ENCODE measurements at regions not wholly inside any gene's neighbourhood (a gene's known extent, or its start where the extent isn't known, plus 50 kb on each side); places are given as distances from the start of the nearest gene placed in this dataset.

- TF ChIP-seq, protein P1, sequence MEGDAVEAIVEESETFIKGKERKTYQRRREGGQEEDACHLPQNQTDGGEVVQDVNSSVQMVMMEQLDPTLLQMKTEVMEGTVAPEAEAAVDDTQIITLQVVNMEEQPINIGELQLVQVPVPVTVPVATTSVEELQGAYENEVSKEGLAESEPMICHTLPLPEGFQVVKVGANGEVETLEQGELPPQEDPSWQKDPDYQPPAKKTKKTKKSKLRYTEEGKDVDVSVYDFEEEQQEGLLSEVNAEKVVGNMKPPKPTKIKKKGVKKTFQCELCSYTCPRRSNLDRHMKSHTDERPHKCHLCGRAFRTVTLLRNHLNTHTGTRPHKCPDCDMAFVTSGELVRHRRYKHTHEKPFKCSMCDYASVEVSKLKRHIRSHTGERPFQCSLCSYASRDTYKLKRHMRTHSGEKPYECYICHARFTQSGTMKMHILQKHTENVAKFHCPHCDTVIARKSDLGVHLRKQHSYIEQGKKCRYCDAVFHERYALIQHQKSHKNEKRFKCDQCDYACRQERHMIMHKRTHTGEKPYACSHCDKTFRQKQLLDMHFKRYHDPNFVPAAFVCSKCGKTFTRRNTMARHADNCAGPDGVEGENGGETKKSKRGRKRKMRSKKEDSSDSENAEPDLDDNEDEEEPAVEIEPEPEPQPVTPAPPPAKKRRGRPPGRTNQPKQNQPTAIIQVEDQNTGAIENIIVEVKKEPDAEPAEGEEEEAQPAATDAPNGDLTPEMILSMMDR (IDR thresholded peaks at IDR 0.05): no peak
- no peak for TF ChIP-seq NRF1 (IDR thresholded peaks at IDR 0.05; ENCODE audit: low read depth, low read length)
- TF ChIP-seq GABPA (IDR thresholded peaks at IDR 0.05; ENCODE audit: low read depth): no peak
- no peak for TF ChIP-seq EZH2phosphoT487 (IDR thresholded peaks at IDR 0.05; ENCODE audit: borderline replicate concordance, low read depth)
- no peak for TF ChIP-seq POLR2AphosphoS5 (IDR thresholded peaks at IDR 0.05; ENCODE audit: low read depth, low read length)
- TF ChIP-seq SMC3 (IDR thresholded peaks at IDR 0.05; ENCODE audit: low read depth, low read length): no peak
- no peak for TF ChIP-seq MEF2A (IDR thresholded peaks at IDR 0.05; ENCODE audit: borderline replicate concordance, low read depth)
- TF ChIP-seq MXI1 (IDR thresholded peaks at IDR 0.05; ENCODE audit: low read depth, low read length): no peak
- TF ChIP-seq, protein P2, sequence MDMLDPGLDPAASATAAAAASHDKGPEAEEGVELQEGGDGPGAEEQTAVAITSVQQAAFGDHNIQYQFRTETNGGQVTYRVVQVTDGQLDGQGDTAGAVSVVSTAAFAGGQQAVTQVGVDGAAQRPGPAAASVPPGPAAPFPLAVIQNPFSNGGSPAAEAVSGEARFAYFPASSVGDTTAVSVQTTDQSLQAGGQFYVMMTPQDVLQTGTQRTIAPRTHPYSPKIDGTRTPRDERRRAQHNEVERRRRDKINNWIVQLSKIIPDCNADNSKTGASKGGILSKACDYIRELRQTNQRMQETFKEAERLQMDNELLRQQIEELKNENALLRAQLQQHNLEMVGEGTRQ (IDR thresholded peaks at IDR 0.05; ENCODE audit: borderline replicate concordance, low read depth, low read length): no peak
- TF ChIP-seq TAF1 (IDR thresholded peaks at IDR 0.05; ENCODE audit: borderline replicate concordance, low read depth, low read length): no peak
Measured at GRCh38 chr4:66164869-66165268, 494.6 kb upstream of the EPHA5 start.

Data from SK-N-SH (cell line).